NCI-H146 (cell line): ENCODE measurements at regions not wholly inside any gene's neighbourhood (a gene's known extent, or its start where the extent isn't known, plus 50 kb on each side); places are given as distances from the start of the nearest gene placed in this dataset.
"Not testable (repeated sequence)": the region's sequence is repeated elsewhere in the genome, so short reads cannot be mapped to it uniquely, and the experiment has no call there.

Source experiments
- DNase-seq: peaks from one replicate; lab custom pipeline; 2025; lab: John Stamatoyannopoulos, UW

GRCh38 chr12:90829044-90829443 is 125.9 kb downstream of the CCER1 start:
- no peak for DNase-seq

- DNase-seq, result no peak
Observed at GRCh38 chr12:90828621-90829020, 126.4 kb downstream of the CCER1 start.

DNA sequence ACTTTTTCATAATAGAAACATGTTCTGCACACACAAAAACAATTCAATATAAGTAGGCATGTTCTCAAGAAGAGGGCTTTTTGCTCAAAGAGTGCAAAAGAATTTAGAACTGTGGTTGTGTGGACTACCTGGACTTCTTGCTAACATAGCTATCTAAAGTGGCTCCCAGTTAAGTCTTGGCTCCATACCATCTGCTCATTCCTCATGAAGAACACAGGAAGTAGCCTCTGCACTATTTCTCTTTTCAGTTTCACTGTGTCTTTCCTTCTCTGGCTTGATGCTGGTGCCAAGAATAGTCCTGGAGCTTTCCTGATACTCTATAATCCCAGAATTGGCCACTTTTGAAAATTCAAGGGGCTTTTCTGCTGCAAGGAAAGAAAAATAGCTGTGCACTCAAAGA is 127.4 kb downstream of the CCER1 start:
- DNase-seq, result no peak

- DNase-seq, result no peak
Observed at GRCh38 chr12:90826036-90826435, 128.9 kb downstream of the CCER1 start.

DNA sequence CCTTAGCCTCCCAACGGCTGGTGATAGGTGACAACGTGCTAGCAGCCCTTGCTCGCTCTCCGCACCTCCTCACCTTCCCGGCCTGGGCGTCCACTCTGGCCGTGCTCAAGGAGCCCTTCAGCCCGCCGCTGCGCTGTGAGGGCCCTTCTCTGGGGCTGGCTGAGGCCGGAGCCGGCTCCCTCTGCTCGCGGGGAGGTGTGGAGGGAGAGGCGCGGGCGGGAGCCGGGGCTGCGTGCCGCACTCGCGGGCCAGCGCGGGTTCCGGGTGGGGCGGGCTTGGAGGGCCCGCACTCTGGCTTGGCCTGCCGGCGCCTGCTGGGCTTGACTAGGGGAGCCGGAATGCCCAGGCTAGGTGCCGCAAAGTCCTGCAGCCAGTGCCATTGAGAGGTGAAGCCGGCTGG is 131.1 kb downstream of the CCER1 start:
- no peak for DNase-seq

GRCh38 chr12:90819709-90820108 is 135.3 kb downstream of the CCER1 start:
- no peak for DNase-seq

DNA sequence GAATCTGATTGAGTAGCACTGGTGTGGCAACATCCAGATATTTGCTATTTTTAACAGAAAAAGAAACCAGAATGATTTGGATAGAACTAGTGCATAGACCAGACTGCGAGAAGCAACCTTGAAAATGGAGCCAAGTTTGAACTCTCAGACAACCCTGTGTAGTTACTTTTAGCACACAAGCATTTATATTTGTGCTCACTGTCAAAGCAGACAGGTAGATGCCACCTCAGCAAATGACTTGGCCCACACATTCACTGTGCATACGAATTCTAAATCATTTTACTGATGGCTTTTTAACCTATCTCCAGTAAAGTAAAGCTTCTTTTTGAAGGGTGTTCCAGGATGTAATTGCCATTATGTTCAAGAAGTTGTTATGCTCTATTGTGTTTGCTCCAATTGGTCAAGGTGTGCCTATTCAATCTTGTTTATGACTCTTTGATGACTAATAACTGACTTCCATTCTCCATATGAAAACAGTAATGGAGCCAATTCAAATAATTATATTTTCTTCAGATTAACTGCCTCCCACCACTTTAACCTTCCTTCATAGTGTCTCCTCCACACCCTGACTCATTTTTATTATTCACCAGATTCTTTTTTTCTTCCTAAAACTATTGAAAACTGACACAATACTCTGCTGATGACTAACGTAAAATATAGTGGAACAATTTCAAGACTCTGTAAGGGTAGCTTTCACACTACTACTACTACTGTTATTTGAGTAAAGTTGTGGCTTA is 138.5 kb downstream of the CCER1 start:
- DNase-seq, result no peak

DNA sequence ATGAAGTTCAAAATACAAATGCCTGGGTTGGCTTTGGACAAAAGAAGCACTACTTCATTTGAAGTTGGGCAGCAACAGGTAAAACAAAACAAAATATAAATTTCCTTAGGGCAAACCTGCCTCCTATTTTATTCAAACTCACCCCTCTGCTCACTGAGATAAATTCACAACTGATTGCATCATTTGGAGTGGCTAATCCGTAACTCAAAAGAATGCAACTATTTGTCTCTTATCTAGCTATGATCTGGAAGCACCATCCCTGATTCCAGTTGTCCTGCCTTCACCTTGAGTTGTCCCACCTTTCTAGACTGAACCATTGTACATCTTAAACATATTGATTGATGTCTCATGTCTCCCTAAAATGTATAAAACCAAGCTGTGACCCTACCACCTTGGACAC is 145.0 kb downstream of the CCER1 start:
- DNase-seq, result no peak

DNA sequence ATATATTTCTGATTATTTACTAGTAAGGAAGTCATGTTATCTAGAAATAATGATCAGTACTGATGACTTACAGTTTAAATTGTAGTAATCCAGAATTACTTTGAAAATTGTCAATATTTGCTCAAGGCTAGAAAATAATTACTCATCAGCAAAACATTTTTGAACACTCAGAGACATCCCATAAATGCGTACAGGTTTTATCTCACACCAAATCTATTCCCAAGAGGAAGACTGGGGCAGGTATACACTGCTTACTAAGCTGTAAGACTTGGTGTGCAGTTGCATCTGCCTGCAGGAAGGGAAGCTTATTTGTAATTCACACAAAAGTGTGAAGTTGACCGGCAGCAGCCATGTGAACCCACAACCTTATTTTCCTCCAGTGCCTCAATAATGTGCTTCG is 146.4 kb downstream of the CCER1 start:
- no peak for DNase-seq

- no peak for DNase-seq
Observed at GRCh38 chr12:90802727-90803126, 152.2 kb downstream of the CCER1 start.

DNA sequence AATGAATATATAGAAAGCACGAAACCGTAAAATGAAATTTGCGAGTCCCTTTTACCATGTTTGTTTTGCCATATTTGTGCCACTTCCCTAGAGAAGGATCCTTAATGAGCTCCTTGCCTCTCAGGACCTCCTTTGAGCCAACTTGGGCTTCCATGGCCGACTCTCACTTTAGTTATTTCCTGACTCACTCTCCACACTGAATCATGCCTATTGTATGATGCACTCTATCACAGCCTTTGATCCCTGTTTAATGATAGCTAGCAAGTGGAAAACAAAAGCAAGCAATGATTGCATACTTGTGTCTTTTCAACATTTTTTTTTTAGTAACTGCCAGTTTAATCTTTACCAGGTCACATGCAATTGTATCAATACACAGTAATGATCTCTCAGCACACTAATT is 153.2 kb downstream of the CCER1 start:
- no peak for DNase-seq

DNA sequence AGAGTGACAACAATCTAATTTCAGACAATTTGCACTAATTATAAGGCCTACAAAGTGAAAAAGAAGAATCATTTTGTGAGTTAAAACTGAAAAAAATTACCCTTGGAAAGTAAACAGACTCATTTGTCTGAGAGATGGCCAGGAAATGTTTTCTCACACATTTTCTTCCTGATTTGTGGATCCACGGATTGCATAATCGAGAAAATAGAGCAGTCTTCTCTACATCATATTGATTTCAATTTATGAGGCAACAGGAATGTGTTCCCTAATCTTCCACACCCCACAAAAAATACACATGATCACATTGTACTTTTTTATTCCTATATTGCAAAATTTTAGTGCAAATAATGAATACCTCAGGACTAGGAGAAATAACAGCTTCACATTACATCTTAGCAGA is 160.8 kb downstream of the CCER1 start:
- no peak for DNase-seq

- not testable (repeated sequence) for DNase-seq
Observed at GRCh38 chr12:90792718-90793117, 162.3 kb downstream of the CCER1 start.

- DNase-seq, result no peak
Observed at GRCh38 chr12:90791445-90791844, 163.5 kb downstream of the CCER1 start.

GRCh38 chr12:90790747-90791146 is 164.2 kb downstream of the CCER1 start:
- DNase-seq, result no peak

DNA sequence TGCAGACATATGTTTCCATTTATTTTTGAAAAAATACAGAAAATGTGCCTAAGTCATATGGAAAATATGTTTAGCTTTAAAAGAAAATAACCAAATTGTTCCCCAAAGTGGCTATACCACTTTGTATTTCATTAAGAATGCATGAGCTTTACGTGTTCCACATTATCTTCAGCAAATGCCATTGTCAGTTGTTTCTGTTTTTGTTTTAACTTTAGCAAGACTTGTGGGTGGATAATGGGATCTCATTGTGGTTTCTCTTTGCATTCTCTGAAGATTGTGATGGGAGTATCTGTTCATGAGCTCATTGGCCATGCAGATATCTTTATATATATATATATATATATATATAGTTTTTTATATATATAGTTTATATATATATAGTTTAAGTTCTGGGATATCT is 181.5 kb downstream of the CCER1 start:
- DNase-seq, result no peak

- no peak for DNase-seq
Observed at GRCh38 chr12:90770861-90771260, 184.1 kb downstream of the CCER1 start.

DNA sequence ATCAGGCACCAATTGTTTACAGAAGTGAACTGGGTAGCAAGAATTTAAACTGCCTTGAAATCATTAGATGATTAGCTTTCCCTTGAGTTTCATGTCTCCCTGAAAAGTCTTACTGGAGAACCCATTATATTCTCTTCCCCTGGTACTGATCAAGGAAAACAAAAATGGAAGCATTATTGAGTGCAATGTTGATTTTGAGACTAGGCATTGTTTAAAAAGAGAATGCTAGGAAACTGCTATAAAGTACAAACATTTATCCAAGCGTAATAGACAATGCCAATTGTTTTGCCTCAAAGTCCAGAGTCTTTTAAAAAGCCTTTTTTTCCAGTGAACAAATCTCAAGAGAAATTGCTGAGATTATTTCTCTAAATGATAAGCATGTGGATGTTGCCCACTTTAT is 197.0 kb downstream of the CCER1 start:
- DNase-seq, result no peak

- no peak for DNase-seq
Observed at GRCh38 chr12:90745211-90745610, 209.8 kb downstream of the CCER1 start.

DNA sequence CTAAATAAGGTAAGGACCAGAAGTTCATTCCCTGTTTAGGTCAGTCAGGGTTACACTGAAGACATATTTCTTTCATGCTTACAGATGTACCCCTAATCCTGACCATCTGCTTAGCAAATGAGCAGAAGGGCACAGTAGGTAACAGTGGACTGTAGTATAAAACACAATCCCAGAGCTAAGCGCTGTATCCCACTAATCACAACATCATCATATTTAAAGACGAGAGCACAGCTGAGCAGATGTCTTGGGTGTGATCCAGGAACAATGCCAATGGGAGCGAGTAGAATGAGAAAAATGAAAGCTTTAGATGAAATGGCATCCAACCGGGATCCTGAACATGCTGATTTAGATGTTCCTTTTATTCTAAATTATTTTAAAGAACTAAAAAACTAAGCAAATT is 213.4 kb downstream of the CCER1 start:
- no peak for DNase-seq

GRCh38 chr12:90729736-90730135 is 225.2 kb downstream of the CCER1 start:
- DNase-seq, result no peak

DNA sequence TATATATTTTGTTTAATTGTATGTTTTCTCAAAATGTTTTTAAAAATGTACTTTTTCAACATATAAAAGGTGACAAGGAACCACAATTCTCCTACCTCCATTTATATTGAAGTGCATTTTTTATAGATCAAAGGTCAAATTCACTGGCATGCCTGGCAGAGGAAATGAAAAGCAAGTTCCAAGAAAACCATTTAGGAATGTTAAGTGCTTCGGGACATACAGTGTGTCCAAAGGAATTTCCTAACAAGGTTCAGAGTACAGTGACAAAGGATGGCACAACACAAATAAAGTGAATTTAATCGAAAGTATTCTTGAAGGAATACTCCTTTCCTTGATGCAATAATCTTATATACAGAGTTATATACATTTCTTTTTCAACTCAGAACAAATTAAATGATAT is 242.3 kb downstream of the CCER1 start:
- DNase-seq, result no peak

GRCh38 chr12:90710711-90711110 is 244.3 kb downstream of the CCER1 start:
- no peak for DNase-seq

DNA sequence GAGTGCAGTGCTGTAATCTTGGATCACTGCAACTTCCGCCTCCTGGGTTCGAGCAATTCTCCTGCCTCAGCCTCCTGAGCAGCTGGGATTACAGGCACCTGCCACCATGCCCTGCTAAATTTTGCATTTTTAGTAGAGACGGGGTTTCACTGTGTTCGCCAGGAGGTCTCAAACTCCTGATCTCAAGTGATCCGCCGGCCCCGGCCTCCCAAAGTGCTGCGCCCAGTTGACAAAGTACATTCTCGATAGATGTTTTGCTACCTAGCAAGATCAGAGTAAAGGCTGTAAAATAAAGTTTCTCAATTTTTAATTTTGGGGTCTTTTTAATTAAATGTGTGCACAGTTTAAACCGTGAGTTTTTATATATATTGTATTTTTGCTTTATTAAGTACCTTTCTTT is 248.9 kb downstream of the CCER1 start:
- no peak for DNase-seq

- no peak for DNase-seq
Observed at GRCh38 chr12:90695415-90695814, 259.6 kb downstream of the CCER1 start.
